Stomach (tissue), 4 donors: ENCODE measurements at regions not wholly inside any gene's neighbourhood (a gene's known extent, or its start where the extent isn't known, plus 50 kb on each side); places are given as distances from the start of the nearest gene placed in this dataset.

Source experiments
- EP300 ChIP-seq: sonication (generic); formaldehyde crosslinking; IDR thresholded peaks from one replicate; pipeline ENCODE4 v1.6.1; 2017; ENCODE audit warnings: antibody characterized with exemption
- POLR2A ChIP-seq, 4 donors: fragments of 450-650 bp; IDR thresholded peaks; one replicate each; pipeline ENCODE4 v1.6.1; 2016; ENCODE audit warnings: antibody characterized with exemption in 4 of 4, control low read depth in 2 of 4, mild to moderate bottlenecking in 1 of 4, moderate library complexity in 1 of 4
- POLR2AphosphoS5 ChIP-seq, 3 donors: sonication (generic); formaldehyde crosslinking; IDR thresholded peaks; one replicate each; pipeline ENCODE4 v1.6.1; 2016; ENCODE audit warnings: antibody characterized with exemption in 3 of 3
- TF ChIP-seq, protein P1 (sequence below), 7 experiments: fragments of 450-650 bp in 4 of 7; fragments of 200-600 bp in 3 of 7; sonication (generic) in 3 of 7; IDR thresholded peaks; one replicate each; pipeline ENCODE4 v1.5.1; 2016 to 2019; ENCODE audit warnings: antibody characterized with exemption in 7 of 7, control low read depth in 2 of 7, mild to moderate bottlenecking in 1 of 7

DNA sequence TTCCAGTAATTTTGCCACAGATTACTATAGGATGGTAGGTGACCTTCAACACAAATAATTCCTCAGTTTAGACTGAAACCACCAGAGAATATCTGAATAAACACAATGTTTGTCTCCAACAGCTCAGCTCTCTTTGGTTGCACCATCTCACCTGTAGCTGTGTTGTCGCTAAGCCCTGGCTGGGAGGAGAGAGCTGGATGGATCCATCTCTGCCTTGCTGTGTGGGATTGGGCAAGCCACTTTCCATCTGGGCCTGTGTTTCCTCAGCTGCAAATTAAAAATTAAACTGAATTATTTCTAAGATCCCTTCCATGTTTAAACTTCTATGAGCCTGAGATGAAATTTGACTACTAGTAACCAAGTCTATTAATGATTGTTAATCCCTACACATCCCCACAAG, 310.2 kb downstream of the FBXW7 start:
- TF ChIP-seq, protein P1, sequence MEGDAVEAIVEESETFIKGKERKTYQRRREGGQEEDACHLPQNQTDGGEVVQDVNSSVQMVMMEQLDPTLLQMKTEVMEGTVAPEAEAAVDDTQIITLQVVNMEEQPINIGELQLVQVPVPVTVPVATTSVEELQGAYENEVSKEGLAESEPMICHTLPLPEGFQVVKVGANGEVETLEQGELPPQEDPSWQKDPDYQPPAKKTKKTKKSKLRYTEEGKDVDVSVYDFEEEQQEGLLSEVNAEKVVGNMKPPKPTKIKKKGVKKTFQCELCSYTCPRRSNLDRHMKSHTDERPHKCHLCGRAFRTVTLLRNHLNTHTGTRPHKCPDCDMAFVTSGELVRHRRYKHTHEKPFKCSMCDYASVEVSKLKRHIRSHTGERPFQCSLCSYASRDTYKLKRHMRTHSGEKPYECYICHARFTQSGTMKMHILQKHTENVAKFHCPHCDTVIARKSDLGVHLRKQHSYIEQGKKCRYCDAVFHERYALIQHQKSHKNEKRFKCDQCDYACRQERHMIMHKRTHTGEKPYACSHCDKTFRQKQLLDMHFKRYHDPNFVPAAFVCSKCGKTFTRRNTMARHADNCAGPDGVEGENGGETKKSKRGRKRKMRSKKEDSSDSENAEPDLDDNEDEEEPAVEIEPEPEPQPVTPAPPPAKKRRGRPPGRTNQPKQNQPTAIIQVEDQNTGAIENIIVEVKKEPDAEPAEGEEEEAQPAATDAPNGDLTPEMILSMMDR (IDR thresholded peaks at IDR 0.05): no peak
- TF ChIP-seq POLR2A (IDR thresholded peaks at IDR 0.05) (no peak), EP300 (no peak), POLR2AphosphoS5 (IDR thresholded peaks at IDR 0.05) (no peak)
